NCI-H1105 treated with DMSO at 0.1 percent for 48 hours (cell line): ENCODE measurements at regions not wholly inside any gene's neighbourhood (a gene's known extent, or its start where the extent isn't known, plus 50 kb on each side); places are given as distances from the start of the nearest gene placed in this dataset.
"Not testable (repeated sequence)": the region's sequence is repeated elsewhere in the genome, so short reads cannot be mapped to it uniquely, and the experiment has no call there.

Source experiments
- DNase-seq: peaks from one replicate; lab custom pipeline; 2025; lab: John Stamatoyannopoulos, UW

GRCh38 chr4:13762130-13762529 lies 134.6 kb upstream of the BOD1L1 start:
- DNase-seq: no peak

DNA sequence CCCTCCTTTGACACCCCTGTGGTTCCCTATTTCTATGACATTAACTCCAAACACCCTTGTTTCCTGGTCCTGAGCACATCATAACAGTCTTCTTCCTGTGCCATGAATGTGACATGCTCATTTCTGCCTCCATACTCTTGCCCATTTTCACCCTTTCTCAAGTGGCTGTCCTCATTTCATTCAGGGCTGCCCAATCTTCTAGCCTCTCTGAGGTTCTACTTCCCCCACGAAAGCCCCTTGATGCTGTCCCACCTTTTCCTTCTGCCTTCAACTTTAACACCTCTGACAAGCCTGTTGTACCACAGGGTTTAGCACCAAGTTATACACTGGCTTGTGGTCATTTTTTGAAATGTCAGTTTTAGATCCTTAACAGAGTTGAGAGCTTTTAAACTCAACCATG lies 136.2 kb upstream of the BOD1L1 start:
- no peak for DNase-seq

- no peak for DNase-seq
These were observed 138.0 kb upstream of the BOD1L1 start for GRCh38 chr4:13765539-13765938.

GRCh38 chr4:13766761-13767540 lies 139.4 kb upstream of the BOD1L1 start:
- DNase-seq: no peak

GRCh38 chr4:13777341-13777740 lies 149.8 kb upstream of the BOD1L1 start:
- DNase-seq: no peak

- peak; percentile 1 for DNase-seq
These were observed 150.8 kb upstream of the BOD1L1 start for GRCh38 chr4:13778367-13778766.

DNA sequence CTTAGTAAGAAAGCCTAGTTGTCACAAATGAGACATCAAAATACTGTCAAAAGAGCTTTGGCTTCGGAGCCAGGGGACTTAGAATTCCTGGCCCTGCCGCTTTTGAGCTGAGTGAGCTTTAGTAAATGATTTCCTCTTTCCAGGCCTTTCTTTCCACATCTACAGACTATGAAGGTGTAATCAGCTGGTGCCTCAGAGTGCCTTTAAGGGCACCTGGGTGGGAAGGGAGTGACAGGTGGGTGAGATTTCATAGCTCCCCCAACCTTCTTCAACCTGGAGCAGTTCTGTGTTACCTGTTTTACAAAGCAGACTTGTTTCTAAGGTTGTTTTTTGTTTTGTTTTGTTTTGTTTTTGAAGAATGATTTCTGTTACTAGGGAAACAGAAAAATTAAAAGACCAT lies 154.7 kb upstream of the BOD1L1 start:
- DNase-seq: no peak

DNA sequence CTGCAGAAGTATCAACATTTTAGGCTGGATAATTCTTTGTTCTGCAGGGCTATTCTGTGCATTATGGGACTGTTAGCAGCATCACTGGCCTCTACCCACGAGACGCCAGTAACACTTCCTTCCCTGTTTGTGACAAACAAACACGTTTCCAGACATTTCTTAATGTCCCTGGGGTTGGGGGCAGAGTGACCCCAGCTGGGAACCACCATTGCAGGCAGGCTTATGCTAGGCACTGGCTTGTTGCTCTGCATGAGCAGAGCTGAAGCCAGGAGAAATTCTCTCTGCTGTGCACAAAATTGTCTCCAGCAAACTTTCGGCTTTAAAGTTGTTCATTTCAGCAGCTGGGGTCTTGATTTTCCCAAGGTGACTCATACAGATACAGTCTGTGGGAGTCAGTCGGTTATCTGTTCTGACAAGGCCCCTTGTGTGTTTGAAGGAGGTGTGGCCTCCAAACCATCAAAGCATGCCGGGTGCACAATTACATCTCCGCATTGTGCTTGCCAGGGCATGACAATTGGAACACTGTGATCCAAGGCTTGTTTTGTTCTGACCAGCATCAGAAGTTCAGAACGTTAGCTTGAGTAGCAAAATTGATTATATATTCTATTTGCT lies 156.4 kb upstream of the BOD1L1 start:
- DNase-seq: no peak

DNA sequence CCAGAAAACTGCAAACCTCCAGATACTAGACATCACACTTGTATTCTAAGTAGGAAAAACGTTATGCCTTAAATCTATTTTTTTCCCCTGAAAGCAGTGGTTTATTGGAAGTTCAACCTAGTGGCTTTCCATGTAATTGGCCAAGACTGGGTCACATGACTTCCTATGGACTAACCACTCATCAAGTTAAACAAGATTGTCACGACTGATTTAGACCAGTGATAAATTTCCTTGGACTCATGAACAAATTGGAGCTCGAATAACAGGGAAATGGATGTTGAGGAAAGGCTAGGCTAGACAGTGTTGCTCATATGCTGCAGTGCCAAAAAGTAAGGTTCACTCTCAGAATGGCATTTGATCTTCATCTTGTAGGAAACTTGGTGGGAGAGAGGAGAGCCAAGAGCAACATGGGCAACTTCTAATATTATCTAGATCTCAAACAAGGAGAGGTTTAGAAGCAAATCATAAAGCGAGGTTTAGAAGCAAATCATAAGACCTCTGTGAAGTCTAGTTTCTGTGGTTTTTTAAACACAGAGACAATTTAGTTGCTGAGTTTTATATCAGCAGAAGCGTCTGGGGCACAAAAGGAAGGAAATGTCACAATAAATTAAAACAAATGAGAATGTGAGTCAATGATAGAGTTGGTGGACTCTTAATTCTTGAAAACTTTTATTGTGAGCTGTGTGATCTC lies 165.6 kb upstream of the BOD1L1 start:
- no peak for DNase-seq

DNA sequence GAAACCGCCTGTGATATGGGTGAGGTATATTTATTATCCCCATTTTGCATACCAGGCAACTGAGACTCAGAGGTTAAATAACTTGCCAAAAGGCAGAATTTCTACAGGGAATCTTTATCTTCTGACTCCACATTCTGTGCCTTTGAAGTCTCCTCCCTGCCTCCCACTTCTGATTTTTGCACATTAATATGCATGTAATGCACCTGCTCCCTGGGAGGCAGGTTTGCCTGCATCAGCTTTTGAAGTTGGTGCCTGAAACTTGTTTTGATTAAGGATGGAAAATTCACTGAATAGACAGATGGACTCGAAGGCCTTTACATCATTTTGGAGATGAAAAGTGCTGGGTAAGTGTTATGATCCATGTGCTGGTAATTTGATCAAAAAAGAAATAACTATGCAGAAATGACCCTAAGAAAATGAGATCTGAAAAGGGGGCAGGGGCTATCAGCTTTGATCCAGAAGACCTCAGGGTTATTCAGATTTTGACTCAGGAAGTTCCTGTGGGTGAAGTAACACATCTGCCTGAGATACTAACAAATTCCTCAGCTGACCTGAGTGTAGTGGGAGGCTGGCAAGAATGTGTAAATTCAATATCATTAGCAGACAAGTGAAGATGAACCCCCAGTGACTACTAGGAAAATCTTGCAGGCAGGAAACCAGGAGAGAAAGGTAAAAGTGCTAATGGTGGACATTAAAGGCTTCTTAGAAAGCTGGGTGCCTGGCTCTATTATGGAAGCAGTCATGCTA lies 167.5 kb upstream of the BOD1L1 start:
- DNase-seq: no peak

DNA sequence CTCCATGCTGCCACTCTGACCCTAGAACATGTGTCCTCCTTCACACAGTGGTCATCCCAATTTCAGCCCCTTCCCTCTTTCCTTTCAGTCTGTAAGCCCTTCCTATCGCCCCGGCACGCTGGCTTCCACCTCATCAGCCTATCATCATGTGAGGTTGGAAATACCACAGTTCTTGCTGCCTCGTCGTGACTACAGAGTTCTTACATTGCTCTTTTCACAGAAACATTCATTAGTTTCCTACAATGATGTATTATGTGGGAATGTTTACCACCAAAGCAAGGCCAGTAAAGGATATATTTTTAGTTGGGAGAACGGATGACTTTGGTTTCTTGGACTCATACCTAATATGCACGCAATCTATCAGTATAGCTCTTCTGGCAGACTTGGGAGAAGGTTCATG lies 169.5 kb upstream of the BOD1L1 start:
- no peak for DNase-seq

DNA sequence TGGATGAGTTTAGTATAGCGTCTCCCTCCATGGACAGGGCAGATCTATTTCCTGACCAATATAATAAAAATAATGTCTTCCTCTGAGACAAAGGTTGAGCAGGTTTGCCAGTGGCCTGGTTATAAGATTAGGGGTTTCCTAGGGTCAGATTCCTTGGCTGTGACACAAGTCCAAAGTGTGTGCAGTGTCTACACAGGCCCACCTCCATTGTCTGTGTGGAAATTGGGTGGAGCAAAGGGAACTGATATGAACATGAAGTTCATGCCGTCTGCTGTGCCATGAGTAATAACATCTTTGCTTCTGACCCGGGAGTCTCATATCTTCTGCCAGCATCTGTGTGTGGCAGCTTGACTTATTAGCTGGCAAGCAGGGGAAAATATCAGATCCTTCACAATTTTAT lies 187.7 kb upstream of the BOD1L1 start:
- no peak for DNase-seq

DNA sequence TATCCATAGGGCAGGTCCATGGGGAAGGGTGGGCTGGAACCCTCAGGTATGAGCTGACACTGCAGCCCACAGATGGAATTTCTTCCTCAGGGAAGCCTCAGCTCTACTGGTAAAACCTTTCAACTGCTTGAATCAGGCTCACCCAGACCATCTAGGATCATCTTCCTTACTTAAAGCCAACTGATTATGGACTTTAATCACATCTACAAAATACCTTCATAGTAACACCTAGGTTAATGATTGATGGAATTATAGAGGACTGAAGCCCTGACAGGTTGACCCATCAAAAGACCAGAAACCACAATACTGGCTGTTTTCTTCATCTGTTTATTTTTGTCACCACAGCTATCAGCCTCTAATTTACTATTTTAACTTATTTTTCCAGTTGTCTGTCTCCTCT lies 188.9 kb upstream of the BOD1L1 start:
- DNase-seq: no peak

GRCh38 chr4:13821522-13821921 lies 194.0 kb upstream of the BOD1L1 start:
- DNase-seq: no peak

GRCh38 chr4:13825822-13826221 lies 198.3 kb upstream of the BOD1L1 start:
- not testable (repeated sequence) for DNase-seq

DNA sequence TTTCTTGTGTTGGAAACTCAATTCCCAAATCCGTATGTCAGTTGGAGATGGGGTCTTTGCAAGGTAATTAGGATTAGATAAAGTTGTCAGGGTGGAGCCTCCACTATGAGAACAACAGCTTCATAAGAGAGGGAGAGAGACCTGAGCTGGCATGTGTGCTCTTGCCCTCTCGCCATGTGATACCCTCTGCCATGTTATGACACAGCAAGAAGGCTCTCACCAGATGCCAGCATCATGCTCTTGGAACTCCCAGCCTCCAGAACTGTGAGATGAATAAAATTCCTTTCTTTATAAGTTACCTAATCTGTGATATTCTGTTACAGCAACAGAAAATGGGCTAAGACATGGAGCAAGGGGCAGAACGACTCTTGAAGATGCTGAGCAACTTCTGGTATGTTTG lies 201.9 kb upstream of the BOD1L1 start:
- no peak for DNase-seq

- no peak for DNase-seq
These were observed 202.9 kb upstream of the BOD1L1 start for GRCh38 chr4:13830449-13830848.

GRCh38 chr4:13833171-13833804 lies 205.8 kb upstream of the BOD1L1 start:
- DNase-seq: no peak

GRCh38 chr4:13836946-13837912 lies 209.7 kb upstream of the BOD1L1 start:
- DNase-seq: no peak

GRCh38 chr4:13840502-13841190 lies 213.1 kb upstream of the BOD1L1 start:
- DNase-seq: no peak
